PFSK-1 (cell line): ENCODE measurements at regions not wholly inside any gene's neighbourhood (a gene's known extent, or its start where the extent isn't known, plus 50 kb on each side); places are given as distances from the start of the nearest gene placed in this dataset.

Experiments
- FOXP2 ChIP-seq: optimal IDR thresholded peaks from 2 replicates; pipeline ENCODE3; 2011; ENCODE audit warnings: borderline replicate concordance, control low read depth, inconsistent platforms; ENCODE audit not compliant: insufficient read depth; ENCODE audit errors: extremely low read length, extremely low read depth
- POLR2AphosphoS5 ChIP-seq: IDR thresholded peaks from 2 replicates; pipeline ENCODE4 v1.6.1; 2012; ENCODE audit warnings: low read depth, mild to moderate bottlenecking, control low read depth, low read length, moderate library complexity
- REST ChIP-seq, 2 experiments: IDR thresholded peaks; 2 replicates each; pipeline versions ENCODE4 v1.6.1 to v1.8.0; 2011 to 2012; ENCODE audit warnings: low read depth in 2 of 2, low read length in 2 of 2, control low read depth in 1 of 2, inconsistent platforms in 1 of 2, mild to moderate bottlenecking in 1 of 2, moderate library complexity in 1 of 2; ENCODE audit not compliant: insufficient read depth in 1 of 2
- SIN3A ChIP-seq: IDR thresholded peaks from 2 replicates; pipeline ENCODE4 v1.6.1; 2012; ENCODE audit warnings: mild to moderate bottlenecking, low read length, moderate library complexity, borderline replicate concordance; ENCODE audit not compliant: insufficient read depth
- TAF1 ChIP-seq: IDR thresholded peaks from 2 replicates; pipeline ENCODE4 v1.6.1; 2012; ENCODE audit warnings: low read length, control low read depth, borderline replicate concordance; ENCODE audit not compliant: insufficient read depth

GRCh38 chr9:3161912-3162311, 318.0 kb upstream of the PUM3 start:
- no peak for TF ChIP-seq REST (IDR thresholded peaks at IDR 0.05; ENCODE audit: insufficient read depth in 1 of 2, low read depth in 2 of 2, low read length in 2 of 2)
- TF ChIP-seq FOXP2: no peak
- TF ChIP-seq TAF1: no peak
- TF ChIP-seq SIN3A: no peak
- no peak for TF ChIP-seq POLR2AphosphoS5

- TF ChIP-seq REST (IDR thresholded peaks at IDR 0.05; ENCODE audit: insufficient read depth in 1 of 2, low read depth in 2 of 2, low read length in 2 of 2): no peak
- TF ChIP-seq FOXP2: no peak
- no peak for TF ChIP-seq POLR2AphosphoS5
- no peak for TF ChIP-seq TAF1
- TF ChIP-seq SIN3A: no peak
Observed at GRCh38 chr9:3157011-3157410, 313.1 kb upstream of the PUM3 start.

DNA sequence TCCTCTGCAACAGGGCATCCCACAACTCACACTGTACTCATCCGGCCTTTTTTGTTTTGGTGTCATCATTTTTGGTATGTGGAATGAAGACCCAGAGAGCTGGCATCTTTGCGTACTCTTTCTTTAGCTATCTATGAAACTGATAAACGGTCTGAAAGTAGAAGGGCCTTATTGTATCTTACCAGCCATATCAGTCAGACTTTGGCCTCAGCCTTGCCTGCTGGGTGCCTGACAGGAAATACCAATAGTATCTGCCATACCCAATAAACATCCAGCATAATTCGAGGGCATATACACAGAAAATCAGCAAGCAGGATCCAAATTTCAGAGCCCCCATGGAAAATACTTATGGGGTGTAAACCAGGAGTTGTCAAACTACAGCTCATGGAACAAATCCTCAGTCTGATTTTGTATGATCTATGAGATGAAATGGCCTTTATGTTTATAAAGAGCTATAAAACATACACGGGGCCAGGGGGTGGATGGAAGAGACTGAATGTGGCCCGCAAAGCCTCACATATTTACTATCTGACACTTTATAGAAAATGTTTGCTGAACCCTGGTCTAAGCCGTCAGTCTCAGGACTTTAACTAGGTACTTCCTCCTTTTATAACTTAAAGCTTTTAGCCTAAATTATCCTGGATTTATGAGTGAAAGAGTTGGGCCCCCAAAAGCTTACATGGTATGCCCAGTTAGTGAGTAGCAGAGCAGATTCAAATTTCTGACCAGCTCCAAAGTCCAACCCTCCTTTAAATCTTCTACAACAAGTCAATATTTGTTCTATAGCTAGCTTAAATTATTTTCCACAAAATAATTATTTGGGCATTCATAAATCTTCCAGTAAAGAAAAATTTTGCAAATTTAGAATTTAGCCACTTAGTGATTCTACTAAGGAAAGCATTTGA, 308.0 kb upstream of the PUM3 start:
- no peak for TF ChIP-seq FOXP2
- TF ChIP-seq TAF1: no peak
- no peak for TF ChIP-seq SIN3A
- TF ChIP-seq POLR2AphosphoS5: no peak
- TF ChIP-seq REST (IDR thresholded peaks at IDR 0.05; ENCODE audit: insufficient read depth in 1 of 2, low read depth in 2 of 2, low read length in 2 of 2): no peak

DNA sequence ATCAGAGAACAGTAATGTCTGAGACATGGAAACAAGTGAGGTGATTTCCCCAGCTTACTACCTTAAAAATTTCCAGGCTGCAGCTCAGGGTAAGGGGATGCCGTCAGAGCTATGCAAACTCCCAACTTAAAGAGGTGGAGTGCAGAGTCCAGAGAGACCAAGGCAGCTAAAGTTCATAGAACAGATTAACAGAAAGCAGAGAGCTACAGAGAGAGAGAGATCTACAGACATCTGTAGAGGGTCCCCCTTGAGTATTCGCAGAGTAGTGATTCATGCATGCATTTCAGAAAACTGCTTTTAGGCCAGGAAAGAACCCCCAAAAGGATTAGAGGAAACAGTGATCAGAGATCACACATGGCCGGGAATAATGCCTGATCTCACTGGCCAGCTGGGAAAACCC, 306.2 kb upstream of the PUM3 start:
- no peak for TF ChIP-seq SIN3A
- no peak for TF ChIP-seq FOXP2
- no peak for TF ChIP-seq TAF1
- no peak for TF ChIP-seq REST (IDR thresholded peaks at IDR 0.05; ENCODE audit: insufficient read depth in 1 of 2, low read depth in 2 of 2, low read length in 2 of 2)
- no peak for TF ChIP-seq POLR2AphosphoS5
